ENCODE measurements at regions not wholly inside any gene's neighbourhood (a gene's known extent, or its start where the extent isn't known, plus 50 kb on each side); places are given as distances from the start of the nearest gene placed in this dataset.

DNA sequence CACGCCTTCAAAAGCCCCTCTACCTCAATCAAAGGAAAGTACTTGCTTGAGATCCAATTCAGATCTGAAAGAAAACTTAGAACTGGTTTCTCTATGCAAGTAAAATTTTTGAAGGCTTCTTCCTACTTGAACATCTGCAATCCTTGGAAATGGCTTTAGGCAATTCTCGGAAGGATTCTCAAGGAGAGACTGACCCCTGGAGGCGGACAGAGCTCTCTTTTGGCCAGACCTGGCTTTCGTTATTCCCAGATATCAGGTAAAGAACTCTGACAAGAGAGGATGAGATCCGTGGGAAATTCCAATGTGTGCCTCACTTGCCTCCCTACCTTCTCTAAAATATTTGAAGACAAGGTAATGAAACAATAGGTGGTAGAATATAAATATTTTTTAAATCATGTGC lies 670.3 kb upstream of the FAM241A start:
- peak; percentile 58 for TF ChIP-seq CTCF (IDR thresholded peaks at IDR 0.05; ENCODE audit: insufficient read depth, low read depth, low read length)
- Histone ChIP-seq H3K36me3 (ENCODE audit: control insufficient read depth, insufficient read depth, low read length) (no peaks in the 10 kb centered on the region), H3K4me3 (ENCODE audit: low read depth, low read length) (no peak overlapping the region), H3K27me3 (ENCODE audit: control insufficient read depth, insufficient read depth, low read length) (no peaks in the 10 kb centered on the region)
- POLR2A ChIA-PET = no interaction called here
- no peak for DNase-seq (ENCODE audit: low read depth)
- CTCF ChIA-PET = interaction anchor here (1.4 kb wide), 1 partner anchor 844 kb away, joined by 3 read pairs; no protein-coding TSS in a partner anchor

DNA sequence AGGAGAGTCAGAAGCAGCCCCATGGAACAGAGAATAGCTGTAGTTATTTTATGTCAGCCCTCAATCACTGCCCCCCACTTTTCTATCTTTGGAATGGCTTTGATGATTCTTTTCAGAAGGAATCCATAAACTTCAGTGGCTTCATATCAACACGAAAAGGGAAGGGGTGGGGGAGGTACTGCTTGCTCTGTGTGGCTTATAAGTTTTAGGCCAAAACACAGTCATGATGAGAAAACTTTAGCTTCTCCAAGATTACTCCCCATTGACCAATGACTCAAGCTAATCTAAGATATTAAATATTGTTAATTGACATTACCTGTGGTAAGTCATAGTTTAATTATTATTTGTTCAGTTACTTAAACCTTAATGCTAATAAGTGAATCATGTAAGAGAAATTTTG lies 669.6 kb upstream of the FAM241A start:
- TF ChIP-seq CTCF (IDR thresholded peaks at IDR 0.05; ENCODE audit: insufficient read depth, low read depth, low read length) = no peak
- H3K36me3 ChIP-seq (ENCODE audit: control insufficient read depth, insufficient read depth, low read length) = no peaks in the 10 kb centered on the region
- POLR2A ChIA-PET = interaction anchor here (0.6 kb wide), 1 partner anchor 81 kb away, joined by 3 read pairs; no protein-coding TSS in a partner anchor
- H3K27me3 ChIP-seq (ENCODE audit: control insufficient read depth, insufficient read depth, low read length) = no peaks in the 10 kb centered on the region
- no peak overlapping the region for H3K4me3 ChIP-seq (ENCODE audit: low read depth, low read length)
- CTCF ChIA-PET = interaction anchor here (1.4 kb wide), 1 partner anchor 845 kb away, joined by 3 read pairs; no protein-coding TSS in a partner anchor
- no peak for DNase-seq (ENCODE audit: low read depth)

DNA sequence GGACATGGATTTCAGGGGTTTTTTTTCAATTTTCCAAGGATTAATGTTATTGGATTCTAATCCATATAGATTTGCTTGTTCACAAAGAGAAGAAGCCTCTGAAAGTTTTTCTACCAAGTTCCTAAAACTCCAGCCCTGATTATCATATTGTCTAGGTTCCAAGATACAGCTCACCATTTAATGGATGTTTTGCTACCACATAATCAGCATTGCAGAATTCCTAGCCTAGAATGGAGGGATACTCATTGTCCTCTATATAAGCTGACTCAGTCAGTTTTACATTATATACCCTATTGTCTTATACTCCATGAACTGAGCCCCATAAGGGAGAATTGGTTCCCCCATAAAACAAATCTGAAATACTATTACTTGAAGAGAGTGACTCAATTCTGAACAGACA lies 664.7 kb upstream of the FAM241A start:
- ChIA-PET CTCF (interaction anchor here (0.5 kb wide), 1 partner anchor 618 kb away, joined by 3 read pairs; no protein-coding TSS in a partner anchor), POLR2A (no interaction called here)
- no peaks in the 10 kb centered on the region for H3K27me3 ChIP-seq (ENCODE audit: control insufficient read depth, insufficient read depth, low read length)
- DNase-seq (ENCODE audit: low read depth) = no peak
- TF ChIP-seq CTCF (IDR thresholded peaks at IDR 0.05; ENCODE audit: insufficient read depth, low read depth, low read length) = no peak
- no peaks in the 10 kb centered on the region for H3K36me3 ChIP-seq (ENCODE audit: control insufficient read depth, insufficient read depth, low read length)
- no peak overlapping the region for H3K4me3 ChIP-seq (ENCODE audit: low read depth, low read length)

DNA sequence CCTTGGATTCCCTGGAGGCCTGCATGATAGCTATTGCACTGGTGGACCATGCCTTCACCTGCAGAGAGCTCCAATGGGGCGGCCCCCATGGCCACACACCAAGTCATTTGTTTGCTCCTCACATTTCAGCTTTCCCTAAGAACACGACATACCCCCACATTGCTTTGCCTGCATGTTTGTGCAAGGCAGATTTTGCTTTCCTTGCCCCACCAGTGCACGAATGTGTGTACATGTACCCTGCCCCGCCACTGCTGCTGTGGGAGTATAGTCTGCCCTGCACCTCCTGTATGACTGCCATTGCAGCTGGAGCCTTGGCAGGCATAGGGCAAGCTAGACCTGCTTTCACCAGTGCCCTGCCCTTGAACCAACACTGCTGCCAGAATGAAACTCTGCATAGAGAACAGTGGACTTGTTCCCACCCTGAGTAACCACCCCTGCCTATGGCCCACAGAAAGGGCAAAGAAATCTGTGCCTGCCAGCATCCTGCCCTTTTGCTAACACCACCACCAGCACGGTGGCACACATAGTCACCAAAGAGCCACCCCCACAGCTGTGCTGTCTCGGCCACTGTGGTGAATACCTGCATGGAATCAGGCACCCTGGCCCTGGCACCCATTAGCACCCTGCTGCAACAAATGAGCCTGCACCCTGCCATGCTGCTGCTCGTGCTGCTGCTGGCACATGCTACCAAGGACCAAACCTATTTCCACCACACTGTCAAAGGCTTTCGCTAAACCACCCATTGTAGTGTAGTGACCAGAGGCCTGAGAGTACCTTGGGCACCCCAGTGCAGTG lies 661.7 kb upstream of the FAM241A start:
- Histone ChIP-seq H3K27me3 (ENCODE audit: control insufficient read depth, insufficient read depth, low read length) (no peaks in the 10 kb centered on the region), H3K4me3 (ENCODE audit: low read depth, low read length) (no peak overlapping the region), H3K36me3 (ENCODE audit: control insufficient read depth, insufficient read depth, low read length) (no peaks in the 10 kb centered on the region)
- ChIA-PET CTCF (no interaction called here), POLR2A (no interaction called here)
- DNase-seq (ENCODE audit: low read depth) = no peak
- no peak for TF ChIP-seq CTCF (IDR thresholded peaks at IDR 0.05; ENCODE audit: insufficient read depth, low read depth, low read length)

- CTCF ChIA-PET = no interaction called here
- POLR2A ChIA-PET = no interaction called here
- no peak for DNase-seq (ENCODE audit: low read depth)
- no peak for TF ChIP-seq CTCF (IDR thresholded peaks at IDR 0.05; ENCODE audit: insufficient read depth, low read depth, low read length)
- H3K27me3 ChIP-seq (ENCODE audit: control insufficient read depth, insufficient read depth, low read length) = no peaks in the 10 kb centered on the region
- no peak overlapping the region for H3K4me3 ChIP-seq (ENCODE audit: low read depth, low read length)
- no peaks in the 10 kb centered on the region for H3K36me3 ChIP-seq (ENCODE audit: control insufficient read depth, insufficient read depth, low read length)
Observed at GRCh38 chr4:111492496-111492895, 652.8 kb upstream of the FAM241A start.
